HG02870 (cell line): ENCODE measurements at regions not wholly inside any gene's neighbourhood (a gene's known extent, or its start where the extent isn't known, plus 50 kb on each side); places are given as distances from the start of the nearest gene placed in this dataset.
A peak's percentile ranks its signal among the peaks of the same experiment; 100 is the strongest.
"Not testable (repeated sequence)": the region's sequence is repeated elsewhere in the genome, so short reads cannot be mapped to it uniquely, and the experiment has no call there.

ENCODE experiments used
- ATAC-seq: cut with Tn5 transposase; IDR thresholded peaks from one replicate; pipeline ENCODE4 v1.9.1; 2021; ENCODE audit warnings: mild to moderate bottlenecking, moderate library complexity; ENCODE audit not compliant: unreplicated experiment

- peak; percentile 74 for ATAC-seq
These were observed 359.1 kb downstream of the BARHL2 start for GRCh38 chr1:90357995-90358394.

DNA sequence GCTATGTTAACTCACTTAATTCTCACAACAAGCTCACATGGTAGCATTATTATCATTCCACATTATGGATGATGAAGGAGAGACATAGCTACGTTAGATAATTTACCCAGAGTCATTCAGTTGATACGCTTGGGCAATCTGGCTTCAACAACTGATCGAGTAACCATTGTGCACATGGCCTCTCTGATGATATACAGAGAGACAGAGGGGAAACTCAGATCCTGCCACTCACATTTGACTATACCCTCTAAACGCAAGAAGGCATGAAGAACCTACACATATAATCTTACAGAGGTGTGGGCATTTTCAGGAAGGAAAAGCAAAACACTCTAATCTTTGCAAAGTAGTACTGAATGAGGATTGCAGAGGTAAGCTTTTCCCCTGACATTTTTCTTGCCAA is 360.1 kb downstream of the BARHL2 start:
- peak; percentile 35 for ATAC-seq

DNA sequence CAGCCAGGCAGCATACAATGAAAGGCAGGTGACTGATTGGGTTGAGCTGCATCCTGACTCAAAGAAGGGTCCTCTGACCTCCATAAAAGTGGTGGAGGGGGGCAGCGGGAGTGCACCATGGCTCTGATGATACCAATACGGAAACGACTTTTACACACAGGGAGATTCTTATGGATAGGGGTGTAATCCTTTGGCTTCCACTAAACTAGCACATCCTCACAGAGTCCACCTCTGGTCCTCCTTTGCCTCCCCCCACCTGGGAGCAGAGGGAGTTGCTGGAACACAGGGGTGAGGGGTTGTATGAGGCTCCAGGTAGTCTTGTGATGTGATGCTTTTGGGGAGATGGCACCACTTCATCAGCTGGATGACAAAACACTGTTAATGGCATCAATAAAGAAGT is 361.0 kb downstream of the BARHL2 start:
- ATAC-seq = no peak

GRCh38 chr1:90354704-90355103 is 359.8 kb downstream of the ZNF326 start:
- ATAC-seq = no peak

- ATAC-seq = no peak
These were observed 356.1 kb downstream of the ZNF326 start for GRCh38 chr1:90351019-90351418.

GRCh38 chr1:90349510-90349909 is 354.6 kb downstream of the ZNF326 start:
- no peak for ATAC-seq

GRCh38 chr1:90348934-90349333 is 354.0 kb downstream of the ZNF326 start:
- no peak for ATAC-seq

GRCh38 chr1:90348459-90348858 is 353.5 kb downstream of the ZNF326 start:
- ATAC-seq = not testable (repeated sequence)

- no peak for ATAC-seq
These were observed 352.5 kb downstream of the ZNF326 start for GRCh38 chr1:90347366-90347765.

DNA sequence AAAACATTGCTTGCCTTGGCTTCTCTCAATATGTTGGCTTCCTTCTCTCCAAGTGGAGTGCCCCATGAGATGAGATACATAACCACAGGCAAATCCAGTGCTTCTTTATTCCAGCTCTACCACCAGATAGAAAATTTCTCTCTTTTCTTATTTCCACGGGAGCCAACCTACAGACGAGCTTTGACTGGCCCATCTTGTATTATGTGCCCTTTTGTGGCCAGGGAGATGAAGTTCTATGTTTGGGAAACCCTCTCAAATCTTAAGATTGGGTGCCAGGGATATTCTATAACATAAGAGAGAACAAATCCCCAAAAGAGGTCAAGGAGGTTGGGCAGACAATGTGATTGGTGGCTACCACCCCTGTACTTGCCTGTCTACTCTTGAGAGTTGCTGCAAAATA is 351.8 kb downstream of the ZNF326 start:
- ATAC-seq = no peak

DNA sequence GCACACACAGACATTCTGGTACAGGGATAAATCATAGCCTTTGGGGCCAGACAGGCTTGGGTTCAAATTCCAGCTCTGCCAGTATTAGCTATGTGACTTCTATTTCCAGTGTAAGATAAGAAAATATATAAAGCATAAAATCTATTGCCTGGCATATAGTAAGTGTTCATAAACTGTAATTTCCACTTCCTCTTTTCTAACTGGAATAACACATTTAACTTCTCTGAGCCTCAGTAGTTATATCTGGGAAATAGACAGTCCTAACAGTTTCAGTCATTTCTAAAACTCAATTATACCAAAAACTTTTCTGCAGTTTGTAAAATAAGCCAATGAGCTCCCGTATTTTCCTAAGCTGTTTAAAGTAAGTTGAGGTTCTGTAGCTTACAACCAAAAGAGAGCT is 351.4 kb downstream of the ZNF326 start:
- no peak for ATAC-seq

GRCh38 chr1:90344963-90345730 is 350.2 kb downstream of the ZNF326 start:
- ATAC-seq = peak; percentile 44

DNA sequence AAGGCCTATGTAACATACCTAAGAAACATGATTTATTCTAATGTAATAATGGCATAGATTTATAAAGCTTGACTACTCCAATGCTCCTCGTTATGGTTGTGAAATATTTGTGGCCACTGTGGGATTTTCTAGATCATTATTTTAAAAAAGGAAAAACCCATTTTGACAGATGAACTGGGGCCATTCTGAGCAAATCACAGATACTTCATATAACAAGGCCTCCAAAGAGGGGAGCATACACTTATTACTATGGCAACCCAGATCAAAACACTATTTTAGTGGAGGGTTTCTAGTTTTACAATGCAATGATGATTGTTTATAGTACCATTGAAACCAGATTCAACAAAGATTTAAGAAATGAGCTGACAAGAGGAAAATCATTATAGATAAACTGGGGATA is 346.6 kb downstream of the ZNF326 start:
- no peak for ATAC-seq

DNA sequence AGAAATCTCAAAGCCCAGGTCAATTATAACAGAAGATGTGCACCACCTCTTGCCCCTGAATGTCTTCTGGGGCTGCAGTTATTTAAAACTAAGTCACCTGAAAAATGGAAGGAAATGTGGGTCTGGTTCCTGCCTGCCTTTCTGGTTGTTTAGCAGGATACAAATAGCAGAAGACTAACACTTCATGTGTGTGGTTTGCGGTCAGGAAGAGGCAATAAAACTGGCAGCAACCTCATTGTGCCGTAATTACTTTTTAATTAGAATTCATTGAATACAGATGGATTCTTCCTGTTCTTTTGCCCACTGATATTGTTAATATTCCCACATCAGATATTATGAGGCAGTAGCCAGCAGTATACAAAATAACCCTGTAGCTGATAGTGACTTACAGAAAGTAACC is 345.7 kb downstream of the ZNF326 start:
- no peak for ATAC-seq

GRCh38 chr1:90339811-90340210 is 344.9 kb downstream of the ZNF326 start:
- no peak for ATAC-seq

DNA sequence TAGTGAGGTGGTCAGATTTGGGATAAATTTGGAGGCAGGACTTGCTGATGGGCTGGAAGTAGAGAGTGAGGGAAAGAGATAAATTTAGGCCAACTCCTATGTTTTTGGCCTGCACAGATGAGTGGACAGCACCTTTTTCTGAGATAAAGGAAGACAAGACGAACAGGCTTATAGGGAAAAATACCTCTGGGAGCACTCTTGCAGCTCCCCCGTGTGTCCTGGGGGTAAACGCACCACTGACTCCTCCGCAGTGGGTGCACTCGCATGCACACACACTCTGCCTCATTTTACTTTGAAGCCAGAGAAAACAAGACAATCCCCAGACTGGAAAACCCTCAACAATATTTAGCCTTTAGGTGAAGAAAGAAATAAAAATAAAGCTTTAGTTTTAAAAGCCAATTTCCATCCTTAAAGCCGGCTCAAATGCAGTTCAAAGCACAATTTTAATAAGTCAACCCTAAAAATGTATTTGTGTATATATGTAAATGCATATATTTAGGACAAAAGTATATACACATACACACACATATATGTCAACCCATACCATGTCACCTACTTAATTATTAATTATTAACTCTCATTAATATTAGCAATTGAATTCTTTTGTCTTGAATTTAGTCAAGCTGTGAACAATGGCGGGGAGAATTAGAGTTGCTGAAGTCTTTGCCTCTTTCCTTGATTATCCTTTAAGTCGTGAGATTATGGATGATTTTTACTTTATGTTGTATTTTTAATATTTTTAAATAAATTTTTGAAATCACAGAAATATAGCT is 341.8 kb downstream of the ZNF326 start:
- no peak for ATAC-seq

GRCh38 chr1:90335558-90335957 is 340.6 kb downstream of the ZNF326 start:
- ATAC-seq = no peak

- no peak for ATAC-seq
These were observed 339.2 kb downstream of the ZNF326 start for GRCh38 chr1:90334137-90334536.

DNA sequence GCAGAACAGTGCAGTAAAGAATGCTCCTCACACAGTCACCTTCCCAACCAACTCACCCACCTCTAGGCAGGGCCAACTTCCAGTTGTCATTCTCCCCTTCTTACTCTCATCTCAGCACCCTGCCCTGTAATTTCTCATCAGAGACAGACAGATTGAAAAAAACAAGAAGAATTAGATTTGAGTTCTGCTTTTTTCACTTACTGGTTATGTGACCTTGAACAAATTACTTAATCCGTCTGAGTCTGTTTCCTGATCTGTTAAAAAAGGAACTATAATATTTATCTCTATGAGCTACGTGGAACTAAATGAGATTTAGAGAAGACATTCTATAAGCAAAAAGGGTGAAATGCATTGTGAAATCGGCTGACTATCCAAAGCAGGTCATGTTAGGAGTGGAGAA is 330.3 kb downstream of the ZNF326 start:
- ATAC-seq = no peak

DNA sequence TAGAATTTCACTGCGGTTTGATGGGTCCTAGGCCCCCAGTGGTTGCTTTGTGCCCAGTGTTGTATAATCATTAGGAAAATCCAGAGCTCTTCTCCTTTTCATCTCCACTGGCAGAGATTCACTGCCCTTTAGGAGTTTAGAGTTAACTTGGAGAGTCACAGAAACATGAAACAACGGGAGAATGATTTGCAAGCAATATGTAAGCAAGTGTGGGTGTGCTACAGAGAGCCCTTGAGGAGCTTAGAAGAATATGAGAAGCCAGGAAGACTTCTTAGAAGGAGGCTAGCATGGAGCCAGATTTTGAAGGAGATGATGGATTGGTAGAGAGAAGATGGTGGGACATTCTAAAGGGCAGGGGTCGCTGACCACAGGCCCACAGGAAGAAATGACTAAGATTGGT is 327.3 kb downstream of the ZNF326 start:
- no peak for ATAC-seq

GRCh38 chr1:90319918-90320317 is 325.0 kb downstream of the ZNF326 start:
- no peak for ATAC-seq

DNA sequence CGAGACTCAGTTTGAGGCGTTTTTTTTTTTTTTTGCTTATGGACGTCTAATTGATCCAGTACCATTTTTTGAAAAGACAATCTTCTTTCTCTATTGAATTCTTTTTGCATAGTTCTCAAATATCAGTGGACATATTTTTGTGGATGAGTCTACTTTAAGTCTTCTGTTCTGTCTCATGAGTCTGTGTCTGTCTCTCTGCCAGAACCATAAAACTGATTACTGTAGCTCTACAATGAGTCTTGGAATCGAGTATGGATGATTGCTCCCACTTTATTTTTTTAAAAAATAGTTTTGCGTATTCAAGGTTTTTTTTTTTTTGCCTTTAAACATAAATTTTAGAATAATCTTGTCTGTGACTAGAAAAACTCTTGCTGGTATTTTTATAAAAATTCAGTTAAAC is 323.5 kb downstream of the ZNF326 start:
- ATAC-seq = no peak
